Esophagus muscularis mucosa (tissue), 3 donors: ENCODE measurements at regions not wholly inside any gene's neighbourhood (a gene's known extent, or its start where the extent isn't known, plus 50 kb on each side); places are given as distances from the start of the nearest gene placed in this dataset.

ENCODE experiments used
- POLR2A ChIP-seq: fragments of 450-650 bp; IDR thresholded peaks from one replicate; pipeline ENCODE4 v1.6.1; 2017; ENCODE audit warnings: antibody characterized with exemption, moderate library complexity, mild to moderate bottlenecking, low read depth
- TF ChIP-seq, protein P1 (sequence below), 3 experiments: fragments of 200-600 bp in 2 of 3; fragments of 450-650 bp in 1 of 3; sonication (generic) in 2 of 3; IDR thresholded peaks; one replicate each; pipeline ENCODE4 v1.5.1; 2017 to 2019; ENCODE audit warnings: antibody characterized with exemption in 3 of 3, mild to moderate bottlenecking in 2 of 3, moderate library complexity in 1 of 3

DNA sequence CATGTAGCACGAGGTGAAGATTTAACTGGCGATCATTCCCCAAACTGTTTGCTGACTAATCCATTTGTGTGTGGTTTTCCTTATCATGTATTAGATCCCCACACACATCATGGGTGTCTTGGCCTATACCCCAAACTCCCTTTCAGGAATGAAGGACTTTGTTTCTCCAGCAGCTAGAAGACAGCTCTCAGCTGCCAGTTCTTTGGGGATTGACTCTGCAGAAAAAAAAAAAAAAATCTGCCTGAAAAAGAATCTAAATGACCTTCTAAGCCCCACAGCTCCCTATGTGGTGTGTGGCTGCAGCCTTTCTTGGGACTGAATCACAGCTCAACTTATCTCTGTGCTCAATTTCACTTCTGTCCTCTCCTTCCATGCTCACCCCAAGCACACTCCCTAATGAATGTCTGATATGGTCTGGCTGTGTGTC, 256.3 kb upstream of the DUSP10 start:
- TF ChIP-seq POLR2A, result no peak
- TF ChIP-seq, protein P1, sequence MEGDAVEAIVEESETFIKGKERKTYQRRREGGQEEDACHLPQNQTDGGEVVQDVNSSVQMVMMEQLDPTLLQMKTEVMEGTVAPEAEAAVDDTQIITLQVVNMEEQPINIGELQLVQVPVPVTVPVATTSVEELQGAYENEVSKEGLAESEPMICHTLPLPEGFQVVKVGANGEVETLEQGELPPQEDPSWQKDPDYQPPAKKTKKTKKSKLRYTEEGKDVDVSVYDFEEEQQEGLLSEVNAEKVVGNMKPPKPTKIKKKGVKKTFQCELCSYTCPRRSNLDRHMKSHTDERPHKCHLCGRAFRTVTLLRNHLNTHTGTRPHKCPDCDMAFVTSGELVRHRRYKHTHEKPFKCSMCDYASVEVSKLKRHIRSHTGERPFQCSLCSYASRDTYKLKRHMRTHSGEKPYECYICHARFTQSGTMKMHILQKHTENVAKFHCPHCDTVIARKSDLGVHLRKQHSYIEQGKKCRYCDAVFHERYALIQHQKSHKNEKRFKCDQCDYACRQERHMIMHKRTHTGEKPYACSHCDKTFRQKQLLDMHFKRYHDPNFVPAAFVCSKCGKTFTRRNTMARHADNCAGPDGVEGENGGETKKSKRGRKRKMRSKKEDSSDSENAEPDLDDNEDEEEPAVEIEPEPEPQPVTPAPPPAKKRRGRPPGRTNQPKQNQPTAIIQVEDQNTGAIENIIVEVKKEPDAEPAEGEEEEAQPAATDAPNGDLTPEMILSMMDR (IDR thresholded peaks at IDR 0.05), result no peak
